Suprapubic skin (tissue), 3 donors: ENCODE measurements at regions not wholly inside any gene's neighbourhood (a gene's known extent, or its start where the extent isn't known, plus 50 kb on each side); places are given as distances from the start of the nearest gene placed in this dataset.

Source experiments
- CTCF ChIP-seq, 2 donors: fragments of 200-600 bp in 1 of 2; fragments of 450-650 bp in 1 of 2; sonication (generic) in 1 of 2; IDR thresholded peaks; one replicate each; pipeline ENCODE4 v1.5.1; 2016 to 2019; ENCODE audit warnings: antibody characterized with exemption in 2 of 2, mild to moderate bottlenecking in 1 of 2, moderate library complexity in 1 of 2
- POLR2A ChIP-seq, 2 donors: fragments of 450-650 bp; IDR thresholded peaks; one replicate each; pipeline ENCODE4 v1.6.1; 2017; ENCODE audit warnings: antibody characterized with exemption in 2 of 2, mild to moderate bottlenecking in 2 of 2, moderate library complexity in 2 of 2

- TF ChIP-seq CTCF (IDR thresholded peaks at IDR 0.05) (no peak), POLR2A (IDR thresholded peaks at IDR 0.05) (no peak)
These were observed 1004.9 kb upstream of the POT1 start for GRCh38 chr7:125934539-125934938.
